ENCODE measurements at regions not wholly inside any gene's neighbourhood (a gene's known extent, or its start where the extent isn't known, plus 50 kb on each side); places are given as distances from the start of the nearest gene placed in this dataset.
A peak's percentile ranks its signal among the peaks of the same experiment; 100 is the strongest.

GRCh38 chr10:129046065-129046681 lies 420.9 kb upstream of the MGMT start:
- DNase-seq = no peak
- Histone ChIP-seq H3K79me1 (replicated peaks; ENCODE audit: low read length, poor library complexity, severe bottlenecking) (no peaks in the 10 kb centered on the region), H3K4me3 (ENCODE audit: insufficient read depth in 1 of 2, low read depth in 1 of 2, low read length in 2 of 2) (peak overlapping the region in 1 of 2 experiments; percentile 74), H3K23ac (ENCODE audit: low read length in 2 of 2) (no peak overlapping the region), H3K9me3 (ENCODE audit: control insufficient read depth, low read length) (no peaks in the 10 kb centered on the region), H3K27me3 (ENCODE audit: control insufficient read depth in 1 of 2, insufficient read depth in 1 of 2, low read length in 2 of 2) (no peaks in the 10 kb centered on the region), H3K4ac (ENCODE audit: low read depth in 1 of 2, low read length in 2 of 2) (no peak overlapping the region), H3K4me2 (ENCODE audit: low read length, poor library complexity, severe bottlenecking) (no peak overlapping the region), H4K91ac (ENCODE audit: low read length) (no peak overlapping the region), H2AFZ (ENCODE audit: low read depth, low read length) (no peak overlapping the region), H3K18ac (ENCODE audit: low read depth in 1 of 2, low read length in 2 of 2) (no peak overlapping the region), H4K8ac (ENCODE audit: low read length) (no peak overlapping the region), H2BK120ac (ENCODE audit: low read depth, low read length) (no peak overlapping the region), H3K4me1 (ENCODE audit: control insufficient read depth, insufficient read depth, low read depth, low read length) (peaks cover 5% of the 10 kb centered on the region), H2BK5ac (ENCODE audit: low read depth, low read length, poor library complexity, severe bottlenecking) (no peak overlapping the region), H2BK15ac (ENCODE audit: low read depth, poor library complexity, severe bottlenecking) (no peak overlapping the region), H3K27ac (ENCODE audit: low read length, poor library complexity, severe bottlenecking) (no peak overlapping the region), H3K14ac (ENCODE audit: low read length in 2 of 2) (no peak overlapping the region), H2AK5ac (ENCODE audit: low read length, severe bottlenecking) (no peak overlapping the region), H3K36me3 (ENCODE audit: control insufficient read depth in 1 of 2, insufficient read depth in 2 of 2, low read depth in 1 of 2, low read length in 2 of 2) (no peaks in the 10 kb centered on the region), H3K9ac (ENCODE audit: low read length) (peak overlapping the region; percentile 49), H2BK12ac (ENCODE audit: low read length in 2 of 2) (no peak overlapping the region)
- WGBS = 93% methylated on average over 28 of the region's 28 CpGs

GRCh38 chr10:129046962-129047361 lies 420.1 kb upstream of the MGMT start:
- H3K36me3 ChIP-seq (ENCODE audit: control insufficient read depth in 1 of 2, insufficient read depth in 2 of 2, low read depth in 1 of 2, low read length in 2 of 2) = no peaks in the 10 kb centered on the region
- H3K27me3 ChIP-seq (ENCODE audit: control insufficient read depth in 1 of 2, insufficient read depth in 1 of 2, low read length in 2 of 2) = no peaks in the 10 kb centered on the region
- 87% methylated on average over 4 of the region's 5 CpGs for WGBS

GRCh38 chr10:129047600-129047999 lies 419.4 kb upstream of the MGMT start:
- Histone ChIP-seq H3K4me2 (ENCODE audit: low read length, poor library complexity, severe bottlenecking) (no peak overlapping the region), H4K91ac (ENCODE audit: low read length) (no peak overlapping the region), H3K23ac (ENCODE audit: low read length in 2 of 2) (no peak overlapping the region), H3K27me3 (ENCODE audit: control insufficient read depth in 1 of 2, insufficient read depth in 1 of 2, low read length in 2 of 2) (no peaks in the 10 kb centered on the region), H3K27ac (ENCODE audit: low read length, poor library complexity, severe bottlenecking) (no peak overlapping the region), H3K36me3 (ENCODE audit: control insufficient read depth in 1 of 2, insufficient read depth in 2 of 2, low read depth in 1 of 2, low read length in 2 of 2) (no peaks in the 10 kb centered on the region), H2BK12ac (ENCODE audit: low read length in 2 of 2) (no peak overlapping the region), H4K8ac (ENCODE audit: low read length) (no peak overlapping the region), H3K4me3 (ENCODE audit: insufficient read depth in 1 of 2, low read depth in 1 of 2, low read length in 2 of 2) (no peak overlapping the region), H3K18ac (ENCODE audit: low read depth in 1 of 2, low read length in 2 of 2) (no peak overlapping the region), H3K14ac (ENCODE audit: low read length in 2 of 2) (no peak overlapping the region), H3K4me1 (ENCODE audit: control insufficient read depth, insufficient read depth, low read depth, low read length) (peaks cover 5% of the 10 kb centered on the region), H2AK5ac (ENCODE audit: low read length, severe bottlenecking) (no peak overlapping the region), H2BK15ac (ENCODE audit: low read depth, poor library complexity, severe bottlenecking) (no peak overlapping the region), H3K79me1 (replicated peaks; ENCODE audit: low read length, poor library complexity, severe bottlenecking) (no peaks in the 10 kb centered on the region), H2BK5ac (ENCODE audit: low read depth, low read length, poor library complexity, severe bottlenecking) (no peak overlapping the region), H2BK120ac (ENCODE audit: low read depth, low read length) (no peak overlapping the region), H3K9me3 (ENCODE audit: control insufficient read depth, low read length) (no peaks in the 10 kb centered on the region), H3K4ac (ENCODE audit: low read depth in 1 of 2, low read length in 2 of 2) (no peak overlapping the region), H3K9ac (ENCODE audit: low read length) (no peak overlapping the region), H2AFZ (ENCODE audit: low read depth, low read length) (no peak overlapping the region)
- 90% methylated on average over 3 of the region's 3 CpGs for whole genome bisulfite sequencing
- no peak for DNase-seq

More at GRCh38 chr10:129046962-129047361, 420.1 kb upstream of the MGMT start:
- Histone ChIP-seq H2BK120ac (ENCODE audit: low read depth, low read length) (no peak overlapping the region), H3K23ac (ENCODE audit: low read length in 2 of 2) (no peak overlapping the region), H2BK12ac (ENCODE audit: low read length in 2 of 2) (no peak overlapping the region), H3K79me1 (replicated peaks; ENCODE audit: low read length, poor library complexity, severe bottlenecking) (no peaks in the 10 kb centered on the region), H4K8ac (ENCODE audit: low read length) (no peak overlapping the region), H2BK15ac (ENCODE audit: low read depth, poor library complexity, severe bottlenecking) (no peak overlapping the region), H3K4me2 (ENCODE audit: low read length, poor library complexity, severe bottlenecking) (no peak overlapping the region), H3K4me1 (ENCODE audit: control insufficient read depth, insufficient read depth, low read depth, low read length) (peaks cover 5% of the 10 kb centered on the region), H2BK5ac (ENCODE audit: low read depth, low read length, poor library complexity, severe bottlenecking) (no peak overlapping the region), H4K91ac (ENCODE audit: low read length) (no peak overlapping the region), H3K14ac (ENCODE audit: low read length in 2 of 2) (no peak overlapping the region), H3K4ac (ENCODE audit: low read depth in 1 of 2, low read length in 2 of 2) (no peak overlapping the region), H3K27ac (ENCODE audit: low read length, poor library complexity, severe bottlenecking) (no peak overlapping the region), H3K9me3 (ENCODE audit: control insufficient read depth, low read length) (no peaks in the 10 kb centered on the region), H2AK5ac (ENCODE audit: low read length, severe bottlenecking) (no peak overlapping the region), H3K4me3 (ENCODE audit: insufficient read depth in 1 of 2, low read depth in 1 of 2, low read length in 2 of 2) (peak overlapping the region in 1 of 2 experiments; percentile 74), H2AFZ (ENCODE audit: low read depth, low read length) (no peak overlapping the region), H3K9ac (ENCODE audit: low read length) (peak overlapping the region; percentile 49), H3K18ac (ENCODE audit: low read depth in 1 of 2, low read length in 2 of 2) (no peak overlapping the region)
- DNase-seq = no peak

GRCh38 chr10:129048513-129048912 lies 418.5 kb upstream of the MGMT start:
- no peak overlapping the region for H4K91ac ChIP-seq (ENCODE audit: low read length)
- H3K79me1 ChIP-seq (replicated peaks; ENCODE audit: low read length, poor library complexity, severe bottlenecking) = no peaks in the 10 kb centered on the region
- H3K4ac ChIP-seq (ENCODE audit: low read depth in 1 of 2, low read length in 2 of 2) = no peak overlapping the region
- H2BK120ac ChIP-seq (ENCODE audit: low read depth, low read length) = no peak overlapping the region
- no peak overlapping the region for H2BK5ac ChIP-seq (ENCODE audit: low read depth, low read length, poor library complexity, severe bottlenecking)
- no peak overlapping the region for H2AFZ ChIP-seq (ENCODE audit: low read depth, low read length)
- no peak overlapping the region for H3K14ac ChIP-seq (ENCODE audit: low read length in 2 of 2)
- DNase-seq = no peak
- no peak overlapping the region for H3K23ac ChIP-seq (ENCODE audit: low read length in 2 of 2)
- peaks cover 5% of the 10 kb centered on the region for H3K4me1 ChIP-seq (ENCODE audit: control insufficient read depth, insufficient read depth, low read depth, low read length)
- 85% methylated on average over 12 of the region's 12 CpGs for WGBS
- no peak overlapping the region for H2AK5ac ChIP-seq (ENCODE audit: low read length, severe bottlenecking)
- H3K27ac ChIP-seq (ENCODE audit: low read length, poor library complexity, severe bottlenecking) = no peak overlapping the region
- no peak overlapping the region for H4K8ac ChIP-seq (ENCODE audit: low read length)
- no peak overlapping the region for H3K4me3 ChIP-seq (ENCODE audit: insufficient read depth in 1 of 2, low read depth in 1 of 2, low read length in 2 of 2)
- H3K18ac ChIP-seq (ENCODE audit: low read depth in 1 of 2, low read length in 2 of 2) = no peak overlapping the region
- no peaks in the 10 kb centered on the region for H3K27me3 ChIP-seq (ENCODE audit: control insufficient read depth in 1 of 2, insufficient read depth in 1 of 2, low read length in 2 of 2)
- H3K9ac ChIP-seq (ENCODE audit: low read length) = no peak overlapping the region
- no peak overlapping the region for H2BK12ac ChIP-seq (ENCODE audit: low read length in 2 of 2)
- H2BK15ac ChIP-seq (ENCODE audit: low read depth, poor library complexity, severe bottlenecking) = no peak overlapping the region
- H3K36me3 ChIP-seq (ENCODE audit: control insufficient read depth in 1 of 2, insufficient read depth in 2 of 2, low read depth in 1 of 2, low read length in 2 of 2) = no peaks in the 10 kb centered on the region
- H3K9me3 ChIP-seq (ENCODE audit: control insufficient read depth, low read length) = no peaks in the 10 kb centered on the region
- H3K4me2 ChIP-seq (ENCODE audit: low read length, poor library complexity, severe bottlenecking) = no peak overlapping the region

Measured in mesenchymal stem cell (in vitro differentiated cells and primary cell).